ENCODE measurements at regions not wholly inside any gene's neighbourhood (a gene's known extent, or its start where the extent isn't known, plus 50 kb on each side); places are given as distances from the start of the nearest gene placed in this dataset.

- no peak overlapping the region for H3K9ac ChIP-seq (ENCODE audit: control insufficient read depth, insufficient read depth, low read length)
- SMC1A ChIA-PET (ENCODE audit: uncharacterized antibody, unreplicated experiment), result interaction anchor here (1.5 kb wide), 1 partner anchor 9 kb away, joined by 4 read pairs; no protein-coding TSS in a partner anchor
- FAIRE-seq, result no peak
- CTCF ChIA-PET, result no interaction called here
- H3K27ac ChIP-seq (ENCODE audit: control insufficient read depth, insufficient read depth), result no peak overlapping the region
- RAD21 ChIA-PET (ENCODE audit: unreplicated experiment), result no interaction called here
- in situ Hi-C loops (cut with MboI) (no loop called here), intact Hi-C loops (cut with micrococcal nuclease; ENCODE audit: unreplicated experiment) (no loop called here)
- no peaks in the 10 kb centered on the region for H3K4me1 ChIP-seq (ENCODE audit: control insufficient read depth, insufficient read depth, low read length)
- no peak overlapping the region for H2AFZ ChIP-seq (ENCODE audit: control insufficient read depth, low read depth, low read length)
- H3K9me3 ChIP-seq (replicated peaks; ENCODE audit: control insufficient read depth, insufficient read depth, low read length), result no peaks in the 10 kb centered on the region
- 28% methylated on average over 4 of the region's 4 CpGs for WGBS (ENCODE audit: insufficient coverage, insufficient replicate concordance, low lambda C conversion rate, missing lambda C conversion rate)
- no peak for ATAC-seq
- H3K4me3 ChIP-seq, result no peak overlapping the region
- H3K27me3 ChIP-seq (replicated peaks in 1 of 2; ENCODE audit: control insufficient read depth in 2 of 2, insufficient read depth in 2 of 2, low read length in 1 of 2), result no peaks in the 10 kb centered on the region
- no TSS peak for BruUV-seq (replicated peaks)
- no peak for DNase-seq (ENCODE audit: low read depth, low spot score)
- H3K4me2 ChIP-seq (ENCODE audit: control insufficient read depth, insufficient read depth), result no peak overlapping the region
- no peaks in the 10 kb centered on the region for H3K79me2 ChIP-seq (ENCODE audit: control insufficient read depth, insufficient read depth, low read length)
- no peaks in the 10 kb centered on the region for H4K20me1 ChIP-seq (ENCODE audit: control insufficient read depth, insufficient read depth)
- POLR2A ChIA-PET, result no interaction called here
- H3K36me3 ChIP-seq (ENCODE audit: control insufficient read depth in 2 of 2, insufficient read depth in 2 of 2, low read length in 1 of 2), result no peaks in the 10 kb centered on the region
- no peak for TF ChIP-seq STAT3 (IDR thresholded peaks at IDR 0.05; ENCODE audit: low read depth, low read length)
- TF ChIP-seq TCF7 (IDR thresholded peaks at IDR 0.05; ENCODE audit: borderline replicate concordance), result no peak
- TF ChIP-seq USF1 (IDR thresholded peaks at IDR 0.05; ENCODE audit: borderline replicate concordance, extremely low read length, insufficient read depth, low read depth, low read length), result no peak
- TF ChIP-seq STAT1 (conservative IDR thresholded peaks at IDR 0.05), result no peak
- no peak for TF ChIP-seq ZSCAN29 (IDR thresholded peaks at IDR 0.05)
- no peak for TF ChIP-seq CBFB (IDR thresholded peaks at IDR 0.05; ENCODE audit: low read depth)
- TF ChIP-seq, protein P1, sequence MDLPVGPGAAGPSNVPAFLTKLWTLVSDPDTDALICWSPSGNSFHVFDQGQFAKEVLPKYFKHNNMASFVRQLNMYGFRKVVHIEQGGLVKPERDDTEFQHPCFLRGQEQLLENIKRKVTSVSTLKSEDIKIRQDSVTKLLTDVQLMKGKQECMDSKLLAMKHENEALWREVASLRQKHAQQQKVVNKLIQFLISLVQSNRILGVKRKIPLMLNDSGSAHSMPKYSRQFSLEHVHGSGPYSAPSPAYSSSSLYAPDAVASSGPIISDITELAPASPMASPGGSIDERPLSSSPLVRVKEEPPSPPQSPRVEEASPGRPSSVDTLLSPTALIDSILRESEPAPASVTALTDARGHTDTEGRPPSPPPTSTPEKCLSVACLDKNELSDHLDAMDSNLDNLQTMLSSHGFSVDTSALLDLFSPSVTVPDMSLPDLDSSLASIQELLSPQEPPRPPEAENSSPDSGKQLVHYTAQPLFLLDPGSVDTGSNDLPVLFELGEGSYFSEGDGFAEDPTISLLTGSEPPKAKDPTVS (IDR thresholded peaks at IDR 0.05; ENCODE audit: low read depth, low read length), result no peak
- TF ChIP-seq, protein P2, sequence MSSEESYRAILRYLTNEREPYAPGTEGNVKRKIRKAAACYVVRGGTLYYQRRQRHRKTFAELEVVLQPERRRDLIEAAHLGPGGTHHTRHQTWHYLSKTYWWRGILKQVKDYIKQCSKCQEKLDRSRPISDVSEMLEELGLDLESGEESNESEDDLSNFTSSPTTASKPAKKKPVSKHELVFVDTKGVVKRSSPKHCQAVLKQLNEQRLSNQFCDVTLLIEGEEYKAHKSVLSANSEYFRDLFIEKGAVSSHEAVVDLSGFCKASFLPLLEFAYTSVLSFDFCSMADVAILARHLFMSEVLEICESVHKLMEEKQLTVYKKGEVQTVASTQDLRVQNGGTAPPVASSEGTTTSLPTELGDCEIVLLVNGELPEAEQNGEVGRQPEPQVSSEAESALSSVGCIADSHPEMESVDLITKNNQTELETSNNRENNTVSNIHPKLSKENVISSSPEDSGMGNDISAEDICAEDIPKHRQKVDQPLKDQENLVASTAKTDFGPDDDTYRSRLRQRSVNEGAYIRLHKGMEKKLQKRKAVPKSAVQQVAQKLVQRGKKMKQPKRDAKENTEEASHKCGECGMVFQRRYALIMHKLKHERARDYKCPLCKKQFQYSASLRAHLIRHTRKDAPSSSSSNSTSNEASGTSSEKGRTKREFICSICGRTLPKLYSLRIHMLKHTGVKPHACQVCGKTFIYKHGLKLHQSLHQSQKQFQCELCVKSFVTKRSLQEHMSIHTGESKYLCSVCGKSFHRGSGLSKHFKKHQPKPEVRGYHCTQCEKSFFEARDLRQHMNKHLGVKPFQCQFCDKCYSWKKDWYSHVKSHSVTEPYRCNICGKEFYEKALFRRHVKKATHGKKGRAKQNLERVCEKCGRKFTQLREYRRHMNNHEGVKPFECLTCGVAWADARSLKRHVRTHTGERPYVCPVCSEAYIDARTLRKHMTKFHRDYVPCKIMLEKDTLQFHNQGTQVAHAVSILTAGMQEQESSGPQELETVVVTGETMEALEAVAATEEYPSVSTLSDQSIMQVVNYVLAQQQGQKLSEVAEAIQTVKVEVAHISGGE (CRISPR knock-in tag; IDR thresholded peaks at IDR 0.05), result no peak
- TF ChIP-seq, protein P3, sequence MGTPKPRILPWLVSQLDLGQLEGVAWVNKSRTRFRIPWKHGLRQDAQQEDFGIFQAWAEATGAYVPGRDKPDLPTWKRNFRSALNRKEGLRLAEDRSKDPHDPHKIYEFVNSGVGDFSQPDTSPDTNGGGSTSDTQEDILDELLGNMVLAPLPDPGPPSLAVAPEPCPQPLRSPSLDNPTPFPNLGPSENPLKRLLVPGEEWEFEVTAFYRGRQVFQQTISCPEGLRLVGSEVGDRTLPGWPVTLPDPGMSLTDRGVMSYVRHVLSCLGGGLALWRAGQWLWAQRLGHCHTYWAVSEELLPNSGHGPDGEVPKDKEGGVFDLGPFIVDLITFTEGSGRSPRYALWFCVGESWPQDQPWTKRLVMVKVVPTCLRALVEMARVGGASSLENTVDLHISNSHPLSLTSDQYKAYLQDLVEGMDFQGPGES (IDR thresholded peaks at IDR 0.05), result no peak
Measured at GRCh38 chr6:81640126-81640525, 112.4 kb downstream of the TENT5A start.
